SH-SY5Y (cell line): ENCODE measurements at regions not wholly inside any gene's neighbourhood (a gene's known extent, or its start where the extent isn't known, plus 50 kb on each side); places are given as distances from the start of the nearest gene placed in this dataset.

Source experiments
- GATA2 ChIP-seq: IDR thresholded peaks from 2 replicates; pipeline ENCODE4 v1.6.1; 2011; ENCODE audit warnings: mild to moderate bottlenecking, low read depth, low read length
- GATA3 ChIP-seq: IDR thresholded peaks from 2 replicates; pipeline ENCODE4 v1.6.1; 2011; ENCODE audit warnings: low read depth, mild to moderate bottlenecking, low read length, moderate library complexity

- TF ChIP-seq GATA3 (no peak), GATA2 (no peak)
These were observed 503.1 kb upstream of the DAB1 start for GRCh38 chr1:57927003-57927402.
